GM06990 (cell line): ENCODE measurements at regions not wholly inside any gene's neighbourhood (a gene's known extent, or its start where the extent isn't known, plus 50 kb on each side); places are given as distances from the start of the nearest gene placed in this dataset.

Source experiments
- DNase-seq: peaks from one replicate; pipeline ENCODE4 v3.0.0-alpha.2; 2011; ENCODE audit not compliant: insufficient read length; ENCODE audit errors: extremely low read depth
- H3K27me3 ChIP-seq: replicated peaks from 2 replicates; pipeline ENCODE4 v1.6.0; 2011; ENCODE audit warnings: low read length; ENCODE audit not compliant: control insufficient read depth, insufficient read depth
- H3K36me3 ChIP-seq: 2 replicates; pipeline ENCODE4 v1.5.1; 2011; ENCODE audit warnings: low read length; ENCODE audit not compliant: control insufficient read depth, insufficient read depth
- H3K4me3 ChIP-seq: replicated peaks from 2 replicates; pipeline ENCODE4 v1.5.1; 2011; ENCODE audit warnings: low read depth, mild to moderate bottlenecking, control low read depth, low read length
- CTCF ChIP-seq: IDR thresholded peaks from 2 replicates; pipeline ENCODE4 v1.5.1; 2011; ENCODE audit warnings: low read length, control low read depth, mild to moderate bottlenecking, inconsistent platforms; ENCODE audit not compliant: insufficient read depth, poor library complexity, severe bottlenecking

DNA sequence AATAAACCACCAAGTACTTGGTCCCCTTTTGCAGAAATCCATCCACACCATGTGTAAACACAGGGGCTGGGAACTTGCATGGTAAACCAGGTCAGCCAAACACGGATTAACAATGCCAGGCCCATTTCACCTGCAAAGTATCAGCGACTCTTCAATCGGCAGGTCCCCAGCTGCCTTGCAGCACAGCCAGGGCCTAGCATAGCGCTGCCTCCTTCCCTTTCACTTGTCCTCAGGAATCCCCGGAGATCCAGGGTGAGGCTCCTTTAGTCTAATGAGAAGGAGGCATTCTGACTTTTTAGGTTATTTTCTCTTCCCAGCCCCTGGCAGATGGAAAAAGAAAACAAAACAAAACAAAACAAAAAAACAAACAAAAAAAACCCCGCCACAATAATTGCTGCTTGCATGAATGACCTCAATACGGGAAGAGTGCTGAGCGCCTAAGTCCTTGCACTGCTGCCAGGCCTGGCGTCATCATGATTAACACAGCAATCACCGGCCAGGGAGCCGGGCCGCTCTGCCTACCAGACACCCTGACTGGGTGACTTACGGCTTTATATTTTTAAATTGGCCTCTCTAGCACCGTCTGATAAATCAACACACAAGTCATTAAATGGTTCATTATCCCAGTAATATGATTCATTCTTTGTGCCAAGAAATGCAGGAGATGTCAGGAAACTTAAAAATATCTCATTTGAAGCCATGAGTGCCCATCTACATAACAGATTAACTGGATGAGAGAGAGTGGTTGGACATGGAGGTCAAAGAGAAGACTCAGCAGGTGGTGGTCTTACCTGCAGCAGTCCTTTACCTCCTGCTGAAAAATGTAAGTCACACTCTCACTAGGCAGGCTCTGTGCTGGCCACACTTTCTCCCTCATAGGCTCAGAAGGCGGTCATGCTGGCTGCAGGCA is 692.7 kb downstream of the UQCRFS1 start:
- Histone ChIP-seq H3K36me3 (no peaks in the 10 kb centered on the region), H3K27me3 (no peaks in the 10 kb centered on the region), H3K4me3 (no peak overlapping the region)
- TF ChIP-seq CTCF: no peak
- DNase-seq: no peak

DNA sequence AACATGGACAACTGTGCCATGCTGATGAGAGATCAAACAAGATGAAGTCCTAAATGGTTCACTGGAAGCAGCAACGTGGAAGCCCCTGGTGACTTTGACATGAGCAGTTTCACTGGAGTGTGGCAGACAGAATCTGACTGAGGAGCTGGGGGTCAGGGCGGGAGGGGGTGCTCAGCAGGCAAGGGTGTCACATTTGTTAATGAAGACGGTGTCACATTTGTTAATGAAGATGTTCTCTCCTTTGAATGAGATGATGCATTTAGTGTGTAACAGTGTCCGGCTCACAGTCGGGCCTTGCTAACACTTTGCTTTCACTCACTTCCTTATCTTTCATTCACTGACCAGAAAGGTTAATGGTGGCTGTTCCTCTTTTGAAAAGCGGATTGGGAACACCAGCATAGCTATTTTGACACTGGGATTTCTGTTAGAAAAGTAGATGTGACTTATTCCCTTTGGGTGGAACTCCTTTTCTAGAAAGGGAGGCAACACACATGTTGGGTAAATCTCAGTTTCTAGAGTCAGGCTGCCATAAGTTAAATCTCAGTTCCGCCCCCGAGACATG is 693.7 kb downstream of the UQCRFS1 start:
- TF ChIP-seq CTCF: no peak
- Histone ChIP-seq H3K27me3 (no peaks in the 10 kb centered on the region), H3K36me3 (no peaks in the 10 kb centered on the region), H3K4me3 (no peak overlapping the region)
- DNase-seq: no peak

GRCh38 chr19:28516415-28516872 is 696.5 kb downstream of the UQCRFS1 start:
- no peak overlapping the region for H3K4me3 ChIP-seq
- H3K27me3 ChIP-seq: no peaks in the 10 kb centered on the region
- no peak for DNase-seq
- TF ChIP-seq CTCF: no peak
- H3K36me3 ChIP-seq: no peaks in the 10 kb centered on the region

DNA sequence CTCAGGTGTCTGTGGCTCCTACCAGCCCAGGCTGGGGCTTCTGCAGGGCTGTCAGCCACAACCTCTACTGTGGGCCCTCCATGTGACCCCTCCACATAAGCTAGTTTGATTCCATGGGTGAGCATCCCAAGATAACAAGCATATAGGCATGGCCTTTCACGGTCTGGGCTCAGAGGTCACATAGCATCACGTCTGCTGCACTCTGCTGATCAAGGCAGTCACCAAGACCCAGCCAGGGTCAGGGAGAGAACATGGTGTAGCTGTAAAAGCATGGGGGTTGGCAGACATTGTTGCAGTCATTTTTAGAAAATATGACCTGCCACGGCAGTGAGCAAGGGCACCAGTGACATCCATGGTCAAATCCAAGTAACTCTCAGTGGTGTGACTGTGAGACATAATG is 698.8 kb downstream of the UQCRFS1 start:
- no peak overlapping the region for H3K4me3 ChIP-seq
- no peak for TF ChIP-seq CTCF
- DNase-seq: no peak
- no peaks in the 10 kb centered on the region for H3K27me3 ChIP-seq
- no peaks in the 10 kb centered on the region for H3K36me3 ChIP-seq

GRCh38 chr19:28511655-28512054 is 701.3 kb downstream of the UQCRFS1 start:
- Histone ChIP-seq H3K36me3 (no peaks in the 10 kb centered on the region), H3K4me3 (no peak overlapping the region), H3K27me3 (no peaks in the 10 kb centered on the region)
- DNase-seq: no peak
- no peak for TF ChIP-seq CTCF
